SK-N-SH treated with all-trans-retinoic acid at 6 μM for 48 hours (cell line): ENCODE measurements at regions not wholly inside any gene's neighbourhood (a gene's known extent, or its start where the extent isn't known, plus 50 kb on each side); places are given as distances from the start of the nearest gene placed in this dataset.

Experiments
- POU6F1 ChIP-seq: fragments of 250-450 bp; sonication (Bioruptor Pico); IDR thresholded peaks from 2 replicates; pipeline ENCODE4 v1.8.0; 2021; ENCODE audit warnings: low read depth, mild to moderate bottlenecking, moderate library complexity, borderline replicate concordance
- ZFP30 ChIP-seq: fragments of 450-650 bp; formaldehyde crosslinking; IDR thresholded peaks from 2 replicates; pipeline ENCODE4 v1.5.0; 2022; ENCODE audit warnings: mild to moderate bottlenecking, moderate library complexity

- no peak for TF ChIP-seq ZFP30 (CRISPR knock-in tag)
- no peak for TF ChIP-seq POU6F1 (CRISPR knock-in tag)
Measured at GRCh38 chr2:220877491-220877890, 694.6 kb downstream of the EPHA4 start.
